ENCODE measurements at regions not wholly inside any gene's neighbourhood (a gene's known extent, or its start where the extent isn't known, plus 50 kb on each side); places are given as distances from the start of the nearest gene placed in this dataset.

DNA sequence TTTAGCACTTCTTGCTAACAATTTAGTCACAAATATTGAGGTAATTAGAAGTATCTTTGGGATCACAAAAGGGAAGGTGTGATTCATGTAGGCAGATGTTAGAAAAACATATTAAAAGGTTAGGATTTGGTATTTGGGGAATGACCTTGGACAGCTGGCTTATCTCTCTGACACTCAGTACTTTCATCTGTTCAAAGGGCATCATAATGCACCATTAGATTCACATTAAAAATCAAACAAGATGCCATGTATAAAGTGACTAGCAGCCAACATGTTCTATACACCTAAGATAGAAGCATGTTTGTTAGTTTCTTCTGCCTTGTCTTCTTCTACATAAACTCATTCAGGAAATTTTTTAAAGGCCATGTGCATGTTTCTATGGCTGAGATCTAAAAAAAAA lies 56.5 kb upstream of the ESRRG start:
- Histone ChIP-seq H3K27ac (no peak overlapping the region), H3K4me1 (ENCODE audit: insufficient read depth) (no peaks in the 10 kb centered on the region), H3F3A (ENCODE audit: insufficient read depth) (no peaks in the 10 kb centered on the region), H3K79me2 (ENCODE audit: insufficient read depth) (no peaks in the 10 kb centered on the region), H3K27me3 (replicated peaks; ENCODE audit: insufficient read depth) (no peaks in the 10 kb centered on the region), H3K36me3 (ENCODE audit: low read depth) (no peaks in the 10 kb centered on the region), H4K20me1 (ENCODE audit: insufficient read depth) (no peaks in the 10 kb centered on the region), H3K4me2 (ENCODE audit: unreplicated experiment) (no peak overlapping the region), H3K9ac (no peak overlapping the region), H3K4me3 (no peak overlapping the region), H3K9me2 (ENCODE audit: insufficient read depth) (no peaks in the 10 kb centered on the region), H3K9me3 (ENCODE audit: low read depth) (no peaks in the 10 kb centered on the region), H2AFZ (no peak overlapping the region)
- TF ChIP-seq EZH2 (IDR thresholded peaks at IDR 0.05; ENCODE audit: insufficient read depth, poor library complexity, severe bottlenecking) (no peak), EZH2phosphoT487 (IDR thresholded peaks at IDR 0.05; ENCODE audit: insufficient read depth, low read depth) (no peak)
- in situ Hi-C loops (cut with MboI), result no loop called here
- DNase-seq, result no peak

GRCh38 chr1:216778737-216779136 lies 55.5 kb upstream of the ESRRG start:
- Histone ChIP-seq H4K20me1 (ENCODE audit: insufficient read depth) (no peaks in the 10 kb centered on the region), H3K4me1 (ENCODE audit: insufficient read depth) (no peaks in the 10 kb centered on the region), H3K4me3 (no peak overlapping the region), H3K27ac (no peak overlapping the region), H3K9me3 (ENCODE audit: low read depth) (no peaks in the 10 kb centered on the region), H3F3A (ENCODE audit: insufficient read depth) (no peaks in the 10 kb centered on the region), H3K9me2 (ENCODE audit: insufficient read depth) (no peaks in the 10 kb centered on the region), H3K27me3 (replicated peaks; ENCODE audit: insufficient read depth) (no peaks in the 10 kb centered on the region), H2AFZ (no peak overlapping the region), H3K36me3 (ENCODE audit: low read depth) (no peaks in the 10 kb centered on the region), H3K4me2 (ENCODE audit: unreplicated experiment) (no peak overlapping the region), H3K79me2 (ENCODE audit: insufficient read depth) (no peaks in the 10 kb centered on the region), H3K9ac (no peak overlapping the region)
- no peak for TF ChIP-seq EZH2phosphoT487 (IDR thresholded peaks at IDR 0.05; ENCODE audit: insufficient read depth, low read depth)
- TF ChIP-seq EZH2 (IDR thresholded peaks at IDR 0.05; ENCODE audit: insufficient read depth, poor library complexity, severe bottlenecking), result no peak
- 62 to 67% methylated on average over 1 of the region's 1 CpG for WGBS, 2 experiments (ENCODE audit: low coverage in 1 of 2, low lambda C conversion rate in 2 of 2, missing lambda C conversion rate in 2 of 2)
- DNase-seq, result no peak
- in situ Hi-C loops (cut with MboI), result no loop called here

DNA sequence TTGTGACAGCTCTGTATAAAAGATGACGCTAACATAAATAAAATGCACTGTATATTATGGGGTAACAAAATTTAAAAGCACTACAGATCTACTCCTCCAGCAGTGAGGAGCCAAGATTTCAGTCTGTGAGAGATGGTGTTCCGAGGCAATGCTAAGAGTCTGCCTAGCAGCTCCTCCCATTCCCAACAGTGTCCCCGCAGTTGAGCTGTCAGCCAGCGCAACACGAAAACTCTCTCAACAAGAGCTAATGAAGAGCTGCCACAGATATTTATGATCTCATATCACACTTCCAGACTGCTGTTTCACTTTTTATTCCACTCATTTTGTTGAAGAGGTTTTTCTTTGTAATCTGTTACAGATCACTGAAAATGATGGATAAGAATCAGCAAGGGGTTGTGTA lies 53.9 kb upstream of the ESRRG start:
- no peaks in the 10 kb centered on the region for H4K20me1 ChIP-seq (ENCODE audit: insufficient read depth)
- no peaks in the 10 kb centered on the region for H3K27me3 ChIP-seq (replicated peaks; ENCODE audit: insufficient read depth)
- no peaks in the 10 kb centered on the region for H3K9me2 ChIP-seq (ENCODE audit: insufficient read depth)
- H3K79me2 ChIP-seq (ENCODE audit: insufficient read depth), result no peaks in the 10 kb centered on the region
- no peak overlapping the region for H3K4me3 ChIP-seq
- TF ChIP-seq EZH2 (IDR thresholded peaks at IDR 0.05; ENCODE audit: insufficient read depth, poor library complexity, severe bottlenecking), result no peak
- TF ChIP-seq EZH2phosphoT487 (IDR thresholded peaks at IDR 0.05; ENCODE audit: insufficient read depth, low read depth), result no peak
- WGBS, 2 experiments (ENCODE audit: low coverage in 1 of 2, low lambda C conversion rate in 2 of 2, missing lambda C conversion rate in 2 of 2), result 4 to 7% methylated on average over 5 of the region's 5 CpGs
- no peaks in the 10 kb centered on the region for H3K36me3 ChIP-seq (ENCODE audit: low read depth)
- H3F3A ChIP-seq (ENCODE audit: insufficient read depth), result no peaks in the 10 kb centered on the region
- H3K27ac ChIP-seq, result no peak overlapping the region
- H2AFZ ChIP-seq, result no peak overlapping the region
- H3K4me2 ChIP-seq (ENCODE audit: unreplicated experiment), result no peak overlapping the region
- DNase-seq, result no peak
- no peaks in the 10 kb centered on the region for H3K9me3 ChIP-seq (ENCODE audit: low read depth)
- no peak overlapping the region for H3K9ac ChIP-seq
- H3K4me1 ChIP-seq (ENCODE audit: insufficient read depth), result no peaks in the 10 kb centered on the region
- in situ Hi-C loops (cut with MboI), result no loop called here

Data from GM23248 (cell line).